Naive thymus-derived CD4-positive, alpha-beta T cell (primary cell): ENCODE measurements at regions not wholly inside any gene's neighbourhood (a gene's known extent, or its start where the extent isn't known, plus 50 kb on each side); places are given as distances from the start of the nearest gene placed in this dataset.
A peak's percentile ranks its signal among the peaks of the same experiment; 100 is the strongest.

Experiments
- ATAC-seq: fragments of 150-1000 bp; cut with Tn5 transposase; 2 replicates; pipeline ENCODE4 v1.10.0; 2021; ENCODE audit warnings: mild to moderate bottlenecking, moderate library complexity
- CTCF ChIA-PET: fragments of 350-600 bp; sonication (Branson Sonifier 250); formaldehyde crosslinking; loops from one replicate; lab custom pipeline; 2021; ENCODE audit warnings: antibody characterized with exemption; lab: Charles Lee
- POLR2A ChIA-PET: fragments of 350-600 bp; sonication (Branson Sonifier 250); formaldehyde crosslinking; loops from one replicate; lab custom pipeline; 2021; ENCODE audit warnings: antibody characterized with exemption, inconsistent platforms; lab: Charles Lee
- DNase-seq, 9 donors: peaks; one replicate each; pipeline versions ENCODE4 v3.0.0 to v3.0.0-alpha.2; 2020 to 2022; ENCODE audit warnings: mixed read lengths in 1 of 9
- H3K27ac ChIP-seq: one replicate; pipeline ENCODE4 v1.7.0; 2013; ENCODE audit warnings: mild to moderate bottlenecking, low read depth, low read length, moderate library complexity
- H3K27me3 ChIP-seq, 2 donors: one replicate each; pipeline ENCODE4 v1.7.0; 2013; ENCODE audit warnings: low read length in 2 of 2, mild to moderate bottlenecking in 2 of 2, moderate library complexity in 2 of 2; ENCODE audit not compliant: control insufficient read depth in 2 of 2, insufficient read depth in 2 of 2
- H3K36me3 ChIP-seq, 3 experiments: 1 replicate in 2 of 3; 2 replicates in 1 of 3; pipeline ENCODE4 v1.7.0; 2013; ENCODE audit warnings: low read length in 3 of 3, mild to moderate bottlenecking in 3 of 3, moderate library complexity in 1 of 3; ENCODE audit not compliant: insufficient read depth in 3 of 3, control insufficient read depth in 2 of 3
- H3K4me1 ChIP-seq, 2 donors: one replicate each; pipeline ENCODE4 v1.7.0; 2013; ENCODE audit warnings: low read length in 2 of 2, mild to moderate bottlenecking in 2 of 2, moderate library complexity in 1 of 2; ENCODE audit not compliant: control insufficient read depth in 2 of 2, insufficient read depth in 2 of 2
- H3K4me3 ChIP-seq: 2 replicates; pipeline ENCODE4 v1.7.0; 2013; ENCODE audit warnings: mild to moderate bottlenecking, low read length
- H3K9me3 ChIP-seq, 3 experiments: 1 replicate in 2 of 3; 2 replicates in 1 of 3; pipeline ENCODE4 v1.7.0; 2013; ENCODE audit warnings: low read length in 3 of 3; ENCODE audit not compliant: control insufficient read depth in 2 of 3
- H3K27ac Mint-ChIP-seq, 9 donors: one replicate each; pipeline ENCODE4 v1.8.0; 2020 to 2022; ENCODE audit warnings: mixed read lengths in 9 of 9, mild to moderate bottlenecking in 8 of 9, moderate library complexity in 5 of 9, inconsistent platforms in 2 of 9
- H3K27me3 Mint-ChIP-seq, 5 donors: one replicate each; pipeline ENCODE4 v1.8.0; 2021 to 2022; ENCODE audit warnings: mixed read lengths in 5 of 5, mild to moderate bottlenecking in 1 of 5
- H3K36me3 Mint-ChIP-seq, 5 donors: one replicate each; pipeline ENCODE4 v1.8.0; 2020 to 2022; ENCODE audit warnings: mixed read lengths in 5 of 5, mild to moderate bottlenecking in 3 of 5, inconsistent platforms in 1 of 5
- H3K4me1 Mint-ChIP-seq, 7 donors: one replicate each; pipeline ENCODE4 v1.8.0; 2020 to 2022; ENCODE audit warnings: mixed read lengths in 7 of 7, mild to moderate bottlenecking in 3 of 7, inconsistent platforms in 1 of 7
- H3K4me3 Mint-ChIP-seq, 10 donors: one replicate each; pipeline ENCODE4 v1.8.0; 2020 to 2022; ENCODE audit warnings: mild to moderate bottlenecking in 10 of 10, mixed read lengths in 10 of 10, moderate library complexity in 6 of 10, inconsistent platforms in 2 of 10
- H3K9me3 Mint-ChIP-seq, 11 donors: one replicate each; pipeline ENCODE4 v1.8.0; 2020 to 2022; ENCODE audit warnings: mixed read lengths in 11 of 11, mild to moderate bottlenecking in 4 of 11, inconsistent platforms in 1 of 11, moderate library complexity in 1 of 11
- intact Hi-C, 2 donors: fragments of 100-400 bp; cut with micrococcal nuclease; formaldehyde crosslinking; loops; one replicate each; pipeline ENCODE4 v1.15.1; 2023

GRCh38 chr12:34296143-34297041, 274.1 kb downstream of the ALG10 start:
- intact Hi-C loops = no loop called here

GRCh38 chr12:34297126-34297789, 275.0 kb downstream of the ALG10 start:
- POLR2A ChIA-PET = no interaction called here
- Histone ChIP-seq H3K4me1 (no peaks in the 10 kb centered on the region), H3K27me3 (no peaks in the 10 kb centered on the region), H3K9me3 (peaks cover 0 to 53% (median 0%) of the 10 kb centered on the region in 3 experiments), H3K27ac (no peak overlapping the region), H3K36me3 (no peaks in the 10 kb centered on the region), H3K4me3 (no peak overlapping the region)
- H3K27ac Mint-ChIP-seq = no peak overlapping the region
- H3K4me1 Mint-ChIP-seq = no peaks in the 10 kb centered on the region
- peaks cover under 1 to 67% (median 40%) of the 10 kb centered on the region in 11 donors for H3K9me3 Mint-ChIP-seq
- CTCF ChIA-PET = no interaction called here
- peaks cover 0 to 31% (median 0%) of the 10 kb centered on the region in 5 donors for H3K36me3 Mint-ChIP-seq
- no peak for ATAC-seq
- peaks cover 0 to 22% (median 0%) of the 10 kb centered on the region in 5 donors for H3K27me3 Mint-ChIP-seq
- DNase-seq = no peak
- intact Hi-C loops = no loop called here
- no peak overlapping the region for H3K4me3 Mint-ChIP-seq

More at GRCh38 chr12:34296143-34297041, 274.1 kb downstream of the ALG10 start:
- H3K27me3 Mint-ChIP-seq = peaks cover 0 to 22% (median 0%) of the 10 kb centered on the region in 5 donors
- no peak for ATAC-seq
- DNase-seq = no peak
- POLR2A ChIA-PET = no interaction called here
- peaks cover 0 to 53% (median 0%) of the 10 kb centered on the region in 3 experiments for H3K9me3 ChIP-seq
- no peak overlapping the region for H3K27ac Mint-ChIP-seq
- H3K36me3 ChIP-seq = no peaks in the 10 kb centered on the region
- no peak overlapping the region for H3K4me3 Mint-ChIP-seq
- H3K4me3 ChIP-seq = no peak overlapping the region
- peaks cover 0 to 62% (median 34%) of the 10 kb centered on the region in 11 donors for H3K9me3 Mint-ChIP-seq
- CTCF ChIA-PET = no interaction called here
- no peaks in the 10 kb centered on the region for H3K4me1 Mint-ChIP-seq
- no peaks in the 10 kb centered on the region for H3K27me3 ChIP-seq
- peaks cover 0 to 24% (median 0%) of the 10 kb centered on the region in 5 donors for H3K36me3 Mint-ChIP-seq
- H3K4me1 ChIP-seq = no peaks in the 10 kb centered on the region
- no peak overlapping the region for H3K27ac ChIP-seq

- Mint-ChIP-seq H3K4me1 (no peaks in the 10 kb centered on the region), H3K27me3 (peaks cover 0 to 22% (median 0%) of the 10 kb centered on the region in 5 donors), H3K36me3 (peaks cover 0 to 36% (median 0%) of the 10 kb centered on the region in 5 donors), H3K27ac (no peak overlapping the region), H3K9me3 (peaks cover 5 to 72% (median 40%) of the 10 kb centered on the region in 11 donors), H3K4me3 (no peak overlapping the region)
- ChIA-PET CTCF (no interaction called here), POLR2A (no interaction called here)
- DNase-seq (no peak), ATAC-seq (no peak)
- peaks cover 0 to 56% (median 0%) of the 10 kb centered on the region in 3 experiments for H3K9me3 ChIP-seq
- no peak overlapping the region for H3K27ac ChIP-seq
- H3K4me1 ChIP-seq = no peaks in the 10 kb centered on the region
- no peaks in the 10 kb centered on the region for H3K27me3 ChIP-seq
- no peaks in the 10 kb centered on the region for H3K36me3 ChIP-seq
- no peak overlapping the region for H3K4me3 ChIP-seq
- intact Hi-C loops = no loop called here
These were observed 275.5 kb downstream of the ALG10 start for GRCh38 chr12:34297790-34298164.

- Histone ChIP-seq H3K4me3 (no peak overlapping the region), H3K27me3 (no peaks in the 10 kb centered on the region), H3K27ac (no peak overlapping the region), H3K36me3 (no peaks in the 10 kb centered on the region), H3K9me3 (peaks cover 0 to 60% (median 0%) of the 10 kb centered on the region in 3 experiments), H3K4me1 (no peaks in the 10 kb centered on the region)
- ATAC-seq (no peak), DNase-seq (no peak)
- no peak overlapping the region for H3K4me3 Mint-ChIP-seq
- CTCF ChIA-PET = no interaction called here
- intact Hi-C loops = no loop called here
- no peak overlapping the region for H3K27ac Mint-ChIP-seq
- POLR2A ChIA-PET = no interaction called here
- peaks cover 0 to 22% (median 0%) of the 10 kb centered on the region in 5 donors for H3K27me3 Mint-ChIP-seq
- H3K36me3 Mint-ChIP-seq = peaks cover 0 to 38% (median 0%) of the 10 kb centered on the region in 5 donors
- peaks cover 11 to 73% (median 43%) of the 10 kb centered on the region in 11 donors for H3K9me3 Mint-ChIP-seq
- H3K4me1 Mint-ChIP-seq = no peaks in the 10 kb centered on the region
These were observed 276.1 kb downstream of the ALG10 start for GRCh38 chr12:34298176-34298970.

- Mint-ChIP-seq H3K36me3 (peaks cover 0 to 43% (median under 1%) of the 10 kb centered on the region in 5 donors), H3K27ac (peak overlapping the region in 1 of 9 donors; percentile 52), H3K9me3 (peaks cover 18 to 81% (median 47%) of the 10 kb centered on the region in 11 donors), H3K27me3 (peaks cover 0 to 22% (median 0%) of the 10 kb centered on the region in 5 donors), H3K4me3 (peak overlapping the region in 1 of 10 donors; percentile 29), H3K4me1 (no peaks in the 10 kb centered on the region)
- Histone ChIP-seq H3K27me3 (no peaks in the 10 kb centered on the region), H3K4me1 (no peaks in the 10 kb centered on the region), H3K36me3 (no peaks in the 10 kb centered on the region), H3K9me3 (peaks cover 0 to 68% (median 0%) of the 10 kb centered on the region in 3 experiments), H3K4me3 (no peak overlapping the region), H3K27ac (no peak overlapping the region)
- POLR2A ChIA-PET = no interaction called here
- CTCF ChIA-PET = no interaction called here
- DNase-seq (no peak), ATAC-seq (no peak)
- intact Hi-C loops = no loop called here
These were observed 276.9 kb downstream of the ALG10 start for GRCh38 chr12:34298971-34299801.

- Mint-ChIP-seq H3K36me3 (peaks cover 0 to 45% (median 3%) of the 10 kb centered on the region in 5 donors), H3K4me1 (no peaks in the 10 kb centered on the region), H3K27ac (no peak overlapping the region), H3K27me3 (peaks cover 0 to 19% (median 0%) of the 10 kb centered on the region in 5 donors), H3K9me3 (peaks cover 18 to 83% (median 50%) of the 10 kb centered on the region in 11 donors), H3K4me3 (no peak overlapping the region)
- intact Hi-C loops = no loop called here
- Histone ChIP-seq H3K27ac (no peak overlapping the region), H3K27me3 (no peaks in the 10 kb centered on the region), H3K9me3 (peaks cover 0 to 65% (median 0%) of the 10 kb centered on the region in 3 experiments), H3K4me3 (no peak overlapping the region), H3K4me1 (no peaks in the 10 kb centered on the region), H3K36me3 (no peaks in the 10 kb centered on the region)
- CTCF ChIA-PET = no interaction called here
- ATAC-seq = no peak
- no peak for DNase-seq
- POLR2A ChIA-PET = no interaction called here
These were observed 277.5 kb downstream of the ALG10 start for GRCh38 chr12:34299802-34300193.
